Liver (tissue), 3 donors: ENCODE measurements at regions not wholly inside any gene's neighbourhood (a gene's known extent, or its start where the extent isn't known, plus 50 kb on each side); places are given as distances from the start of the nearest gene placed in this dataset.

Experiments
- RAD21 ChIP-seq, 2 donors: IDR thresholded peaks; 2 replicates each; pipeline ENCODE4 v1.6.1; 2016; ENCODE audit warnings: antibody characterized with exemption in 2 of 2, mild to moderate bottlenecking in 2 of 2
- TAF1 ChIP-seq: conservative IDR thresholded peaks from 2 replicates; pipeline ENCODE4 v1.6.1; 2016; ENCODE audit warnings: antibody characterized with exemption, mild to moderate bottlenecking
- YY1 ChIP-seq: IDR thresholded peaks from 2 replicates; pipeline ENCODE4 v1.6.1; 2016; ENCODE audit warnings: antibody characterized with exemption, mild to moderate bottlenecking
- TF ChIP-seq, protein P1 (sequence below): fragments of 150-350 bp; IDR thresholded peaks from 2 replicates; pipeline ENCODE4 v1.5.1; 2017; ENCODE audit warnings: improper control_type of control experiment, low read depth, low read length; ENCODE audit not compliant: missing input control
- TF ChIP-seq, protein P2 (sequence below): IDR thresholded peaks from 2 replicates; pipeline ENCODE4 v1.6.1; 2016; ENCODE audit warnings: antibody characterized with exemption
- TF ChIP-seq, protein P3 (sequence below): IDR thresholded peaks from 2 replicates; pipeline ENCODE4 v1.6.1; 2016; ENCODE audit warnings: antibody characterized with exemption, mild to moderate bottlenecking
- donor health status: healthy.
- donor health status: healthy.

DNA sequence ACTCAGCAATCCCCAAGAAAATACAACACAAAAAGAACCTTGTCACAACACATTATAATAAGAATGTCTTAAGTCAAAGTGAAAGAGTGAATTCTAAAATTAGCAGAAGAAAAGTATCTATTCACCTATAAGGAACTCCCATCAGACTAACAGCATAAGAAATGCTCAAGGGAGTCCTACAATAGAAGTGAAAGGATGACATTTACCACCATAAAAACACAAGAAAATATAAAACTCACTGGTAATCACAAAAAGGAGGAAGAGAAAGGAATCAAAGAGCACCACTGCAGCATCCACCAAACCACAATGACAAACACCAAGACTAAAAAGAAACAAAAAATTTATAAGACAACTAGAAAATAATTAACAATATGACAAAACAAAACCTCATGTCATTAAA lies 257.0 kb upstream of the AGTR2 start:
- TF ChIP-seq TAF1 (no peak), RAD21 (IDR thresholded peaks at IDR 0.05) (no peak), YY1 (no peak)
- TF ChIP-seq, protein P1, sequence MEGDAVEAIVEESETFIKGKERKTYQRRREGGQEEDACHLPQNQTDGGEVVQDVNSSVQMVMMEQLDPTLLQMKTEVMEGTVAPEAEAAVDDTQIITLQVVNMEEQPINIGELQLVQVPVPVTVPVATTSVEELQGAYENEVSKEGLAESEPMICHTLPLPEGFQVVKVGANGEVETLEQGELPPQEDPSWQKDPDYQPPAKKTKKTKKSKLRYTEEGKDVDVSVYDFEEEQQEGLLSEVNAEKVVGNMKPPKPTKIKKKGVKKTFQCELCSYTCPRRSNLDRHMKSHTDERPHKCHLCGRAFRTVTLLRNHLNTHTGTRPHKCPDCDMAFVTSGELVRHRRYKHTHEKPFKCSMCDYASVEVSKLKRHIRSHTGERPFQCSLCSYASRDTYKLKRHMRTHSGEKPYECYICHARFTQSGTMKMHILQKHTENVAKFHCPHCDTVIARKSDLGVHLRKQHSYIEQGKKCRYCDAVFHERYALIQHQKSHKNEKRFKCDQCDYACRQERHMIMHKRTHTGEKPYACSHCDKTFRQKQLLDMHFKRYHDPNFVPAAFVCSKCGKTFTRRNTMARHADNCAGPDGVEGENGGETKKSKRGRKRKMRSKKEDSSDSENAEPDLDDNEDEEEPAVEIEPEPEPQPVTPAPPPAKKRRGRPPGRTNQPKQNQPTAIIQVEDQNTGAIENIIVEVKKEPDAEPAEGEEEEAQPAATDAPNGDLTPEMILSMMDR, result no peak
- TF ChIP-seq, protein P2, sequence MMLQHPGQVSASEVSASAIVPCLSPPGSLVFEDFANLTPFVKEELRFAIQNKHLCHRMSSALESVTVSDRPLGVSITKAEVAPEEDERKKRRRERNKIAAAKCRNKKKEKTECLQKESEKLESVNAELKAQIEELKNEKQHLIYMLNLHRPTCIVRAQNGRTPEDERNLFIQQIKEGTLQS, result no peak
- TF ChIP-seq, protein P3, sequence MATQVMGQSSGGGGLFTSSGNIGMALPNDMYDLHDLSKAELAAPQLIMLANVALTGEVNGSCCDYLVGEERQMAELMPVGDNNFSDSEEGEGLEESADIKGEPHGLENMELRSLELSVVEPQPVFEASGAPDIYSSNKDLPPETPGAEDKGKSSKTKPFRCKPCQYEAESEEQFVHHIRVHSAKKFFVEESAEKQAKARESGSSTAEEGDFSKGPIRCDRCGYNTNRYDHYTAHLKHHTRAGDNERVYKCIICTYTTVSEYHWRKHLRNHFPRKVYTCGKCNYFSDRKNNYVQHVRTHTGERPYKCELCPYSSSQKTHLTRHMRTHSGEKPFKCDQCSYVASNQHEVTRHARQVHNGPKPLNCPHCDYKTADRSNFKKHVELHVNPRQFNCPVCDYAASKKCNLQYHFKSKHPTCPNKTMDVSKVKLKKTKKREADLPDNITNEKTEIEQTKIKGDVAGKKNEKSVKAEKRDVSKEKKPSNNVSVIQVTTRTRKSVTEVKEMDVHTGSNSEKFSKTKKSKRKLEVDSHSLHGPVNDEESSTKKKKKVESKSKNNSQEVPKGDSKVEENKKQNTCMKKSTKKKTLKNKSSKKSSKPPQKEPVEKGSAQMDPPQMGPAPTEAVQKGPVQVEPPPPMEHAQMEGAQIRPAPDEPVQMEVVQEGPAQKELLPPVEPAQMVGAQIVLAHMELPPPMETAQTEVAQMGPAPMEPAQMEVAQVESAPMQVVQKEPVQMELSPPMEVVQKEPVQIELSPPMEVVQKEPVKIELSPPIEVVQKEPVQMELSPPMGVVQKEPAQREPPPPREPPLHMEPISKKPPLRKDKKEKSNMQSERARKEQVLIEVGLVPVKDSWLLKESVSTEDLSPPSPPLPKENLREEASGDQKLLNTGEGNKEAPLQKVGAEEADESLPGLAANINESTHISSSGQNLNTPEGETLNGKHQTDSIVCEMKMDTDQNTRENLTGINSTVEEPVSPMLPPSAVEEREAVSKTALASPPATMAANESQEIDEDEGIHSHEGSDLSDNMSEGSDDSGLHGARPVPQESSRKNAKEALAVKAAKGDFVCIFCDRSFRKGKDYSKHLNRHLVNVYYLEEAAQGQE, result no peak
